ENCODE measurements at regions not wholly inside any gene's neighbourhood (a gene's known extent, or its start where the extent isn't known, plus 50 kb on each side); places are given as distances from the start of the nearest gene placed in this dataset.
A peak's percentile ranks its signal among the peaks of the same experiment; 100 is the strongest.

GRCh38 chr14:71636076-71636475 is 296.2 kb upstream of the RGS6 start:
- DNase-seq (ENCODE audit: low spot score), result no peak

- DNase-seq (ENCODE audit: low spot score), result no peak
These were observed 295.3 kb upstream of the RGS6 start for GRCh38 chr14:71636820-71637471.

- DNase-seq (ENCODE audit: low spot score), result no peak
These were observed 293.6 kb upstream of the RGS6 start for GRCh38 chr14:71638523-71639196.

- no peak for DNase-seq (ENCODE audit: low spot score)
These were observed 289.5 kb upstream of the RGS6 start for GRCh38 chr14:71642715-71643114.

- DNase-seq (ENCODE audit: low spot score), result no peak
These were observed 286.6 kb upstream of the RGS6 start for GRCh38 chr14:71645656-71646055.

- DNase-seq (ENCODE audit: low spot score), result no peak
These were observed 285.7 kb upstream of the RGS6 start for GRCh38 chr14:71646518-71646917.

- DNase-seq (ENCODE audit: low spot score), result no peak
These were observed 285.0 kb upstream of the RGS6 start for GRCh38 chr14:71647086-71647784.

GRCh38 chr14:71648725-71649124 is 283.5 kb upstream of the RGS6 start:
- no peak for DNase-seq (ENCODE audit: low spot score)

GRCh38 chr14:71650187-71650755 is 282.0 kb upstream of the RGS6 start:
- no peak for DNase-seq (ENCODE audit: low spot score)

GRCh38 chr14:71651228-71651627 is 281.0 kb upstream of the RGS6 start:
- DNase-seq (ENCODE audit: low spot score), result no peak

- no peak for DNase-seq (ENCODE audit: low spot score)
These were observed 279.9 kb upstream of the RGS6 start for GRCh38 chr14:71652368-71652767.

GRCh38 chr14:71654810-71655209 is 277.4 kb upstream of the RGS6 start:
- DNase-seq (ENCODE audit: low spot score), result no peak

GRCh38 chr14:71658261-71658860 is 273.9 kb upstream of the RGS6 start:
- DNase-seq (ENCODE audit: low spot score), result peak; percentile 10

GRCh38 chr14:71659159-71659558 is 273.1 kb upstream of the RGS6 start:
- DNase-seq (ENCODE audit: low spot score), result peak; percentile 32

GRCh38 chr14:71661441-71661840 is 270.8 kb upstream of the RGS6 start:
- DNase-seq (ENCODE audit: low spot score), result no peak

GRCh38 chr14:71662291-71662790 is 269.9 kb upstream of the RGS6 start:
- DNase-seq (ENCODE audit: low spot score), result no peak

- DNase-seq (ENCODE audit: low spot score), result no peak
These were observed 267.1 kb upstream of the RGS6 start for GRCh38 chr14:71665157-71665556.

- DNase-seq (ENCODE audit: low spot score), result no peak
These were observed 266.4 kb upstream of the RGS6 start for GRCh38 chr14:71665781-71666180.

- DNase-seq (ENCODE audit: low spot score), result no peak
These were observed 265.6 kb upstream of the RGS6 start for GRCh38 chr14:71666571-71667145.

GRCh38 chr14:71668186-71668912 is 263.9 kb upstream of the RGS6 start:
- DNase-seq (ENCODE audit: low spot score), result no peak

GRCh38 chr14:71672596-71672995 is 259.6 kb upstream of the RGS6 start:
- DNase-seq (ENCODE audit: low spot score), result no peak
